ENCODE measurements at regions not wholly inside any gene's neighbourhood (a gene's known extent, or its start where the extent isn't known, plus 50 kb on each side); places are given as distances from the start of the nearest gene placed in this dataset.

GRCh38 chr9:106350777-106351176 is 512.2 kb upstream of the ZNF462 start:
- WGBS, 2 experiments (ENCODE audit: extremely low coverage in 1 of 2, insufficient coverage in 1 of 2, insufficient read length in 1 of 2, insufficient replicate concordance in 2 of 2, low coverage in 1 of 2, low lambda C conversion rate in 2 of 2, missing lambda C conversion rate in 1 of 2), result 83% methylated on average over 1 of the region's 1 CpG; no CpG with 5 or more reads in 1 of the 2 experiments
- no peaks in the 10 kb centered on the region for H3K4me1 ChIP-seq (replicated peaks in 1 of 4; ENCODE audit: control insufficient read depth in 3 of 4, insufficient read depth in 4 of 4, low read length in 3 of 4)
- no peak overlapping the region for H3K4me2 ChIP-seq (ENCODE audit: insufficient read depth in 1 of 2, low read depth in 2 of 2, low read length in 2 of 2)
- H2BK5ac ChIP-seq (ENCODE audit: low read depth, low read length), result no peak overlapping the region
- no peak overlapping the region for H3K14ac ChIP-seq (ENCODE audit: insufficient read length)
- ChIA-PET POLR2A (ENCODE audit: partially characterized antibody) (no interaction called here), CTCF (ENCODE audit: partially characterized antibody) (no interaction called here)
- H4K8ac ChIP-seq (ENCODE audit: extremely low read depth, insufficient read depth, low read length), result no peak overlapping the region
- no peak overlapping the region for H3K23ac ChIP-seq (ENCODE audit: insufficient read length)
- no peak overlapping the region for H4K91ac ChIP-seq (replicated peaks; ENCODE audit: insufficient read length, low read length)
- no peak overlapping the region for H2BK15ac ChIP-seq (ENCODE audit: low read length)
- H2AK5ac ChIP-seq (ENCODE audit: low read depth, low read length), result no peak overlapping the region
- no peak overlapping the region for H3K56ac ChIP-seq (replicated peaks; ENCODE audit: insufficient read length, low read depth, low read length)
- H4K20me1 ChIP-seq (replicated peaks in 1 of 2; ENCODE audit: control insufficient read depth in 1 of 2, insufficient read depth in 2 of 2, low read length in 2 of 2), result no peaks in the 10 kb centered on the region
- H3K79me1 ChIP-seq (ENCODE audit: low read depth, low read length), result no peaks in the 10 kb centered on the region
- no peak overlapping the region for H2BK120ac ChIP-seq (replicated peaks; ENCODE audit: low read depth, low read length)
- H3K4ac ChIP-seq (replicated peaks; ENCODE audit: insufficient read length, low read depth, low read length), result no peak overlapping the region
- no peaks in the 10 kb centered on the region for H3K27me3 ChIP-seq (replicated peaks in 1 of 4; ENCODE audit: control insufficient read depth in 3 of 4, extremely low read depth in 1 of 4, insufficient read depth in 3 of 4, low read length in 3 of 4)
- no peak overlapping the region for H3K18ac ChIP-seq (ENCODE audit: extremely low read depth, low read length)
- no peak overlapping the region for H3K9ac ChIP-seq (replicated peaks in 1 of 4; ENCODE audit: extremely low read depth in 1 of 4, low read depth in 3 of 4, low read length in 3 of 4)
- FAIRE-seq, result no peak
- H3K36me3 ChIP-seq (ENCODE audit: control insufficient read depth in 2 of 4, insufficient read depth in 4 of 4, low read length in 3 of 4), result no peaks in the 10 kb centered on the region
- H2BK20ac ChIP-seq (ENCODE audit: low read length), result no peak overlapping the region
- H4K5ac ChIP-seq (ENCODE audit: insufficient read length, low read depth, low read length), result no peak overlapping the region
- H2BK12ac ChIP-seq (ENCODE audit: low read depth, low read length), result no peak overlapping the region
- H3K27ac ChIP-seq (ENCODE audit: low read depth, low read length), result no peak overlapping the region
- H3K23me2 ChIP-seq (ENCODE audit: low read depth, low read length), result no peaks in the 10 kb centered on the region
- H3K4me3 ChIP-seq (ENCODE audit: extremely low read depth in 1 of 4, insufficient read depth in 2 of 4, low read depth in 3 of 4, low read length in 4 of 4), result no peak overlapping the region
- DNase-seq (ENCODE audit: low read depth in 1 of 2, low spot score in 2 of 2), result no peak
- no peak overlapping the region for H2AFZ ChIP-seq (ENCODE audit: low read length)
- no peaks in the 10 kb centered on the region for H3K79me2 ChIP-seq (ENCODE audit: control insufficient read depth in 1 of 2, insufficient read depth in 2 of 2, low read length in 2 of 2)
- no peaks in the 10 kb centered on the region for H3K9me3 ChIP-seq (ENCODE audit: insufficient read depth in 2 of 2, low read depth in 1 of 2, low read length in 1 of 2)
- TF ChIP-seq KDM4A (IDR thresholded peaks at IDR 0.05; ENCODE audit: low read depth, low read length, severe bottlenecking), result no peak
- TF ChIP-seq ATF3 (IDR thresholded peaks at IDR 0.05; ENCODE audit: insufficient read depth, low read depth, low read length), result no peak
- TF ChIP-seq TAF7 (optimal IDR thresholded peaks at IDR 0.05; ENCODE audit: borderline replicate concordance, low read depth, low read length), result no peak
- TF ChIP-seq CHD1 (IDR thresholded peaks at IDR 0.05; ENCODE audit: low read depth, low read length), result no peak
- no peak for TF ChIP-seq USF2 (IDR thresholded peaks at IDR 0.05; ENCODE audit: low read length)

Data from H1 (cell line).